ENCODE measurements at regions not wholly inside any gene's neighbourhood (a gene's known extent, or its start where the extent isn't known, plus 50 kb on each side); places are given as distances from the start of the nearest gene placed in this dataset.
A peak's percentile ranks its signal among the peaks of the same experiment; 100 is the strongest.

GRCh38 chr4:14679906-14680305 is 322.4 kb upstream of the CPEB2 start:
- no peaks in the 10 kb centered on the region for H3K9me3 ChIP-seq
- no peaks in the 10 kb centered on the region for H3K27me3 ChIP-seq
- H3K36me3 ChIP-seq = no peaks in the 10 kb centered on the region
- no peak overlapping the region for H3K4me3 ChIP-seq
- DNase-seq = no peak

- Histone ChIP-seq H3K36me3 (no peaks in the 10 kb centered on the region), H3K9me3 (no peaks in the 10 kb centered on the region), H3K27me3 (no peaks in the 10 kb centered on the region), H3K4me3 (no peak overlapping the region)
- DNase-seq = no peak
These were observed 321.0 kb upstream of the CPEB2 start for GRCh38 chr4:14681330-14681729.

DNA sequence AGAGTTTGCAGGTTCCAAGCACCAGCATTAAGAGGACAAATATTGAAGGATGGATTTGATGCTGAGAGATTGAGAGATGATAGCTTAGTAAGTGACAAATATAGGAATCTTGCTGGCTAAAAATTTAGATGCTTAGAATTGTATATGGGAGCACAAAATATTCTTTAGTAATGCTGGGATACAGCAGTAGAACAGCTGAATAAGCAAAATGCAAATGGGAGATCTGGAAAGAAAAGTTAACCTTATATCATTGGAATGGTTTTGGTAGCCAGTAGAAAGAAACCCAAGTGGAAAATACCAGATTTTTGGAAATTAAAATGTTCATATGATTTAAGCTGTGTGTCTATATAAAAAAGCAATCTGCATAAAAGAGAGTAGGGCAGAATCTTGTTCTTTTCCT is 308.6 kb upstream of the CPEB2 start:
- Histone ChIP-seq H3K27me3 (no peaks in the 10 kb centered on the region), H3K9me3 (no peaks in the 10 kb centered on the region), H3K4me3 (no peak overlapping the region), H3K36me3 (no peaks in the 10 kb centered on the region)
- no peak for DNase-seq

DNA sequence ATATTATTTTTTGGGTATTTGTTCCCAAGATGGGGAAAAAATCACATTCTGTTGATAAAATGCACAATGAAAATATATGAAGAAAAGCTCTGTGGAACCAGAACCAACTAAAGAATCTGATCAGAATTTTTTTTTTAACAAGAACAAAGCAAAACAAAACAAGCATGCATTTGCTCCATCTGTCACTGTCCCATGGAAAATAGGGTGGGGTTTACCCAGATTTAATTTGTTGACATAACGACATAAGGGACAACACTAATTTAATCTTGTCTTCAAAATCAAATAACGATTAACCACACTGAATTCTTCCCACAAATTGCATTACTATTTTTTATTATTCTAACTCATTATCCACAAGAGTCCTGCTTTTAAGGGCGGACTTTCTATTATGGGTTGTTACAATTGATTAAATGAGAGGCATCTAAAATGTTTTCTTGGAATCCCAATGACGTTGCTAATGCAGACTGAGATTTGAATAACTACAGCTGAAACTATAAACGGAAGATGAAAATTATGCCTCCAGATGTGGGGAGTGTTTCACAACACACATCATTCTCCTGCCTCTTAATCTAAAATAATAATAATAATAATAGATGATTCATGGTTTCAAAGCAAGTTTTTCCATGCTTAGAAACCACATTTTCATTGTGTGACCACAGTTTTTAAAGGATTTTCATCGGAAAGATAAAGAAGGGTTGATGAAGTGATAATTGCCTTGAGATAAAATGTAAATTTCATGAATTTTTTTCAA is 307.0 kb upstream of the CPEB2 start:
- H3K27me3 ChIP-seq = no peaks in the 10 kb centered on the region
- no peak for DNase-seq
- H3K36me3 ChIP-seq = no peaks in the 10 kb centered on the region
- no peaks in the 10 kb centered on the region for H3K9me3 ChIP-seq
- no peak overlapping the region for H3K4me3 ChIP-seq

DNA sequence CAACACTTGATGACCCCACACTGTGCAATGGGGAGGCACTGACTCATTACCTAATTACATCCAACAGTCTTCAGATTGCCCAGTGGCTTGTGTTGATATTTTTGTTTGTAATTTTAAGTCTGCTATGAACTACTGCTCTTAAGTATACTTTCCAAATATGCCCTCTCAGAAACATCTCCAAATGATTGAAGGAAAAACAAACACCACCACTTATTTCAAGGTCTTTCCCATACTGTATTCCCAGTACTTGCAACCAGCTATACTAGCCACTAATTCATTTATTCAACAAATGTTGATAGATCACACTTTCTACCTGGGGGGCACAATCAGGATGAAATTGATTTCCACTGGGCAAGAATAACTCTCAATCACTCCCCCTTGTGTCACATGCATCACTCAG is 302.2 kb upstream of the CPEB2 start:
- no peak for DNase-seq
- Histone ChIP-seq H3K27me3 (no peaks in the 10 kb centered on the region), H3K4me3 (no peak overlapping the region), H3K9me3 (no peaks in the 10 kb centered on the region), H3K36me3 (no peaks in the 10 kb centered on the region)

DNA sequence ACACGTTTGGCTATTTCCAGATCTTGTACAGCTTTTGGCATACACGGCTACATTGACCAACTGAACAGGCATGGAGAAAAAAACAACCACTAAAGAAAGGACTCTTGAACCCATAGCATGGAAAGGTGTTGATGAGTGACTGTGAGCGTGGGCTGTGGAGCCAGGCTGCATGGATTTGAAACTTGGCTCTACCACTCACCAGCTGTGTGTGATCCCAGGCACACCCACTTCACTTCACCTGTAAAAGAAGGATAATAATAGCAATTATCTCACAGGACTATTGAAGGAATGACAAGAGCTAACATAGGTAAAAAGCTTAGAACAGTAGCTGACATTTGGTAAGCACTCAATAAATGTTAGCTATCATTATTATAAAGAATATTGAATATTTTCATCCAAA is 301.7 kb upstream of the CPEB2 start:
- Histone ChIP-seq H3K36me3 (no peaks in the 10 kb centered on the region), H3K27me3 (no peaks in the 10 kb centered on the region), H3K9me3 (no peaks in the 10 kb centered on the region), H3K4me3 (no peak overlapping the region)
- DNase-seq = no peak

DNA sequence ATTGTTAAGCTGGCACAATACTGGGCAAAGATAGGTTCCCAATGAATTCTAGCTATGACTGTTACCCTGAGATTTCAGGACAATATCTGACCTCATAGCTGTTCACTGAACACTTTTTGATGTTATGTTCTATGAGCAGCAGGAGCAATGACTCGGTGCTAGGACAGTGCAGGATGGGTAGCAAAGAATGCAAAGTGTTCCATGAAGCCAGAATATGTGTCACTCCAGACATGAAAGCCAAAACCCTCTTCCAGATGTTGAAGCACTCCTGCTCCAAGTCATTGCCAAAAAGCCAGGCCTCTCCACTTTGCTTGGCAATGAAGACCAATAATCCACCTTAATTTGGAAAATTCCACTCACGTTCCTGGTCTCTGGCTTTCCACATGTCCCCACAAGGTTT is 300.9 kb upstream of the CPEB2 start:
- Histone ChIP-seq H3K4me3 (no peak overlapping the region), H3K9me3 (no peaks in the 10 kb centered on the region), H3K36me3 (no peaks in the 10 kb centered on the region), H3K27me3 (no peaks in the 10 kb centered on the region)
- DNase-seq = peak; percentile 42

- no peaks in the 10 kb centered on the region for H3K36me3 ChIP-seq
- no peaks in the 10 kb centered on the region for H3K27me3 ChIP-seq
- H3K4me3 ChIP-seq = no peak overlapping the region
- no peaks in the 10 kb centered on the region for H3K9me3 ChIP-seq
- peak; percentile 62 for DNase-seq
These were observed 300.4 kb upstream of the CPEB2 start for GRCh38 chr4:14701896-14702295.

DNA sequence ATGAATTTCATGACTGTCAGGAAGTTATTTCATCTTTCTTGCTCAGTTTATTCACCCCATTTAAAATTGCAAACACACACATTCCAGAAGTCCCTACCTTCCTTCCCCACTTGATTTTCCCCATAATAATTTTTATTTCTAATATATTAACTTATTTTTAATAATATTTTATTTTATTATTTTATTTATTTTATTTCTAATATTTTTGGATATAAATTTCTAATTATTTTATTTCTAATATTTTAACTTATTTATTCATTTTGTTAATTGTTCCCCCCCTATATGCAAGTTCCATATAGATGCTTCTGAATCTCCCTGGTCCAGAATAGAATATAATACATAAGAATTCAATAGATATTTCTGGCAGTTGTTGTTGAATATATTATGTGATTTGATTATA is 293.7 kb upstream of the CPEB2 start:
- no peak for DNase-seq
- Histone ChIP-seq H3K9me3 (no peaks in the 10 kb centered on the region), H3K36me3 (no peaks in the 10 kb centered on the region), H3K4me3 (no peak overlapping the region), H3K27me3 (no peaks in the 10 kb centered on the region)

DNA sequence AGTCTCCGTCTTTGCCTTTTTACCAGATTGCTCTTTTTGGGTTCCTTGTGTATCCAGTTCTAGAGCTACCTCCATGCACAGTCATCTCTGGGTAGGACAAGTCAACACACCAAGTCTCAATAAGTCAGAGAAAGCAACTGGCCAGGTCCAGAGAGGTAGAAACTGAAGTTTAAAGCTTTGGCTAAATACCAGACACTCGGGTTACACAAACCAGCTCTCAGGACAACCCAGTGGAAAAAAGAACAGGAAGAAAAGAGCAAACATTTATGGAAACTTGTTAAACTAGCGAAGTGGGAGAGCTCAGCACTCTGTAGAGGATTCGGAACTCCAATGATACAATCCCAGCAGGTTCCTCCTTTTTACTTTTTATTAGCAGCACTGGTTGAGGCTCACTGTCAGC is 291.0 kb upstream of the CPEB2 start:
- no peaks in the 10 kb centered on the region for H3K36me3 ChIP-seq
- DNase-seq = no peak
- H3K27me3 ChIP-seq = no peaks in the 10 kb centered on the region
- no peaks in the 10 kb centered on the region for H3K9me3 ChIP-seq
- H3K4me3 ChIP-seq = no peak overlapping the region

GRCh38 chr4:14716691-14717090 is 285.6 kb upstream of the CPEB2 start:
- Histone ChIP-seq H3K27me3 (no peaks in the 10 kb centered on the region), H3K36me3 (no peaks in the 10 kb centered on the region), H3K4me3 (no peak overlapping the region), H3K9me3 (no peaks in the 10 kb centered on the region)
- DNase-seq = no peak

GRCh38 chr4:14719053-14719452 is 283.2 kb upstream of the CPEB2 start:
- H3K36me3 ChIP-seq = no peaks in the 10 kb centered on the region
- H3K4me3 ChIP-seq = no peak overlapping the region
- DNase-seq = peak; percentile 78
- H3K9me3 ChIP-seq = no peaks in the 10 kb centered on the region
- no peaks in the 10 kb centered on the region for H3K27me3 ChIP-seq

DNA sequence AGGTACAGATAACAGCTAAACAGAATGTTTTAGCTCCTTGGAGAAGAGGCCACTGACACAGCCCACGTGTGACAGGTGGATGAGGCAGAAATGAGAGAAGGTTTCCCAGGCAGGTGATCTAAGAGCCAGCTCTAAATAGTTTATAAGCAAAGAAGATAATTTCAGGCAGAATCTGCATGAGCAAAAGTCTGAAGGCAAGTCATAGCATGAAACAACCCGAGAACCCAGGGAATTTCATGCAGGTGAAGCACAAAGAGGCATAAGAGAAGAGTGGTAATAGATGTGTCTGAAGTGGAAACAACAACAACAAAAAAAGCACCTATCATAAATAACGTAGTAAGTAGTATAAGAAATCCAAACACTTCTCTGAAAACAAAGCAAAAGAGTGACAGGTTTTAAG is 275.8 kb upstream of the CPEB2 start:
- Histone ChIP-seq H3K27me3 (no peaks in the 10 kb centered on the region), H3K4me3 (no peak overlapping the region), H3K36me3 (no peaks in the 10 kb centered on the region), H3K9me3 (no peaks in the 10 kb centered on the region)
- no peak for DNase-seq

DNA sequence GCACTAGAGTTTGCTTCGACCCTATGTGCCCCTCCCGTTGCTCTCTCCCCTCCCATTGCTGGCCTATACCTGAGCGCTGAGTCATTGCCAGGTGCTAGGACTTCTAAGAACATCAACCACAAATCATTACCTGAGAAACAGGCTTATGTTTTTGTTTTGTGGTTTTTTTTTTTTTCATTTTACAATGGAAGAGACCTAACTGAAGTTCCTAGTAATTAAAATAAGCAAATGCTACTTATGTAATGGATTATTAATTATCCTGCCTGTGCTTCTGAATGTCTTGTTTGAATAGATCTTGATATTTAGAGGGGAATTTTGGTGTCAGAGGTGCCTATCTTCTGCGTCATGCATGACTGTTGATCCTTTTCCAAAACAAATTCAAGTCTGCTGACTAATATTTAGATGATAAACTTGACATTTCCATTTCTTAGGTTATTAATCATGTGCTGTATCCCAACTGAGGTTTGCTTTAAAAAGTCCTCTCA is 275.4 kb upstream of the CPEB2 start:
- DNase-seq = peak; percentile 1
- Histone ChIP-seq H3K9me3 (no peaks in the 10 kb centered on the region), H3K27me3 (no peaks in the 10 kb centered on the region), H3K4me3 (no peak overlapping the region), H3K36me3 (no peaks in the 10 kb centered on the region)

GRCh38 chr4:14729282-14730000 is 272.8 kb upstream of the CPEB2 start:
- no peaks in the 10 kb centered on the region for H3K36me3 ChIP-seq
- H3K9me3 ChIP-seq = no peaks in the 10 kb centered on the region
- H3K4me3 ChIP-seq = no peak overlapping the region
- no peaks in the 10 kb centered on the region for H3K27me3 ChIP-seq
- DNase-seq = no peak

DNA sequence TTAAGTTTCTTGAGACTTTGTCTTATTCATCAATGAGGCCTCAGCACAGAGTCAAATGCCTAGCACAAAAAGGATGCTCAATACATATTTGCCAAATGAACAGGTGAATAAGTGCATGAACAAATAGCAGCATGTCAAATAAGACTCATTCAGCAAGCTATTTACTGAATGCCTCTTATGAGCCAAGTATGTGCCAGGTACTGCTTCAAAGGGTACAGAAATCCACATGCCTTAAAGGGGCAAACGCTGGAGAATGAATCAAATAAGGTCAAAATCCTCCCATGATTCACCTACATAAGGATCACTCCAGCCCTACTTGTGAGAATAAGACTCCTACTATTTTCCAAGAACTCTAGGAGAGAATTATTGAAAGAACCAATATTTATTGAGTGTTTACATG is 260.2 kb upstream of the CPEB2 start:
- Histone ChIP-seq H3K27me3 (no peaks in the 10 kb centered on the region), H3K36me3 (no peaks in the 10 kb centered on the region), H3K9me3 (no peaks in the 10 kb centered on the region), H3K4me3 (no peak overlapping the region)
- no peak for DNase-seq

DNA sequence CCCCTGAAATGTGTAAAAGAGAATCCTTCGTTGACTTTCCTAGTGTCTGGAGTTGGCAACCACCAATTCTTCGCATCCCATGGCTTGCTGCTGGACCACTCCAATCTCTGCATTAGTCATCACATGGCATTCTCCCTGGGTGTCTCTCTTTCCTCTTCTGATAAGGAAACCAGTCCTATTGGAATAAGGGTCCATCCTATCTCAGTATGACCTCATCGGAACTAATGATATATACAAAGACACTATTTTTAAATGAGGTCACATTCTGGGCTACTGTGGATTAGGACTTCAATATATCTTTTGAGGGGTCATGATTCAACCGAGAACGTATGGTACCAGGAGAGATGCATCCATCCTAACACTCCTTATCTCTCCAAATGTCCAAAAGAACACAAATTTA is 259.1 kb upstream of the CPEB2 start:
- DNase-seq = no peak

GRCh38 chr4:14743601-14744000 is 258.7 kb upstream of the CPEB2 start:
- Histone ChIP-seq H3K27me3 (no peaks in the 10 kb centered on the region), H3K9me3 (no peaks in the 10 kb centered on the region), H3K4me3 (no peak overlapping the region), H3K36me3 (no peaks in the 10 kb centered on the region)
- no peak for DNase-seq

More for the DNA sequence above, 259.1 kb upstream of the CPEB2 start:
- H3K4me3 ChIP-seq = no peak overlapping the region
- no peaks in the 10 kb centered on the region for H3K27me3 ChIP-seq
- H3K36me3 ChIP-seq = no peaks in the 10 kb centered on the region
- no peaks in the 10 kb centered on the region for H3K9me3 ChIP-seq
